Spleen (tissue), 7 donors: ENCODE measurements at regions not wholly inside any gene's neighbourhood (a gene's known extent, or its start where the extent isn't known, plus 50 kb on each side); places are given as distances from the start of the nearest gene placed in this dataset.

Experiments used
- CTCF ChIP-seq, 11 experiments: fragments of 200-600 bp in 7 of 11; fragments of 450-650 bp in 4 of 11; sonication (generic) in 4 of 11; IDR thresholded peaks in 8 of 11; conservative IDR thresholded peaks in 3 of 11; 1 replicate in 7 of 11; 2 replicates in 4 of 11; pipeline versions ENCODE4 v1.4.0 to v1.8.0; 2016 to 2021; ENCODE audit warnings: antibody characterized with exemption in 11 of 11, inconsistent platforms in 4 of 11, mild to moderate bottlenecking in 1 of 11
- POLR2A ChIP-seq, 3 donors: fragments of 450-650 bp; IDR thresholded peaks; one replicate each; pipeline ENCODE4 v1.5.1; 2017; ENCODE audit warnings: antibody characterized with exemption in 3 of 3, mild to moderate bottlenecking in 1 of 3
- donor health status: DM: no; HTN: no; CAD: no; lungs with moderate emphysema.
- donor health status: DM: no; HTN: no; CAD: no.
- donor health status: DM: no; HTN: no; CAD: no.

- no peak for TF ChIP-seq POLR2A (IDR thresholded peaks at IDR 0.05)
- TF ChIP-seq CTCF (IDR thresholded peaks at IDR 0.05 in 8 of 11, conservative IDR thresholded peaks at IDR 0.05 in 3 of 11), result no peak
Observed at GRCh38 chr7:32643194-32643593, 147.9 kb downstream of the AVL9 start.
